ENCODE measurements at regions not wholly inside any gene's neighbourhood (a gene's known extent, or its start where the extent isn't known, plus 50 kb on each side); places are given as distances from the start of the nearest gene placed in this dataset.

GRCh38 chr15:81983497-81983896 lies 62.3 kb downstream of the MEX3B start:
- no peak for TF ChIP-seq CTCF (IDR thresholded peaks at IDR 0.05)
- no peak for TF ChIP-seq ZFX (IDR thresholded peaks at IDR 0.05; ENCODE audit: borderline replicate concordance)
